ENCODE measurements at regions not wholly inside any gene's neighbourhood (a gene's known extent, or its start where the extent isn't known, plus 50 kb on each side); places are given as distances from the start of the nearest gene placed in this dataset.

GRCh38 chr3:87084868-87085267 is 93.9 kb upstream of the VGLL3 start:
- Histone ChIP-seq H3K4me1 (ENCODE audit: insufficient read depth, low read length, severe bottlenecking) (no peaks in the 10 kb centered on the region), H2AFZ (ENCODE audit: low read length) (no peak overlapping the region), H3K27me3 (ENCODE audit: insufficient read depth, low read length) (no peaks in the 10 kb centered on the region), H3K36me3 (ENCODE audit: insufficient read depth, low read length) (no peaks in the 10 kb centered on the region), H3K27ac (ENCODE audit: low read depth, low read length, poor library complexity, severe bottlenecking) (no peak overlapping the region), H3K4me3 (ENCODE audit: low read depth, low read length, poor library complexity, severe bottlenecking) (no peak overlapping the region), H3K4me2 (ENCODE audit: low read length) (no peak overlapping the region), H3F3A (ENCODE audit: insufficient read depth, low read length) (no peaks in the 10 kb centered on the region), H3K9me3 (ENCODE audit: low read length) (no peaks in the 10 kb centered on the region), H3K79me2 (ENCODE audit: insufficient read depth, low read length) (no peaks in the 10 kb centered on the region), H4K20me1 (ENCODE audit: insufficient read depth, low read length) (no peaks in the 10 kb centered on the region), H3K9me2 (ENCODE audit: low read depth, low read length) (no peaks in the 10 kb centered on the region), H3K9ac (ENCODE audit: low read length) (no peak overlapping the region)
- TF ChIP-seq, protein P1, sequence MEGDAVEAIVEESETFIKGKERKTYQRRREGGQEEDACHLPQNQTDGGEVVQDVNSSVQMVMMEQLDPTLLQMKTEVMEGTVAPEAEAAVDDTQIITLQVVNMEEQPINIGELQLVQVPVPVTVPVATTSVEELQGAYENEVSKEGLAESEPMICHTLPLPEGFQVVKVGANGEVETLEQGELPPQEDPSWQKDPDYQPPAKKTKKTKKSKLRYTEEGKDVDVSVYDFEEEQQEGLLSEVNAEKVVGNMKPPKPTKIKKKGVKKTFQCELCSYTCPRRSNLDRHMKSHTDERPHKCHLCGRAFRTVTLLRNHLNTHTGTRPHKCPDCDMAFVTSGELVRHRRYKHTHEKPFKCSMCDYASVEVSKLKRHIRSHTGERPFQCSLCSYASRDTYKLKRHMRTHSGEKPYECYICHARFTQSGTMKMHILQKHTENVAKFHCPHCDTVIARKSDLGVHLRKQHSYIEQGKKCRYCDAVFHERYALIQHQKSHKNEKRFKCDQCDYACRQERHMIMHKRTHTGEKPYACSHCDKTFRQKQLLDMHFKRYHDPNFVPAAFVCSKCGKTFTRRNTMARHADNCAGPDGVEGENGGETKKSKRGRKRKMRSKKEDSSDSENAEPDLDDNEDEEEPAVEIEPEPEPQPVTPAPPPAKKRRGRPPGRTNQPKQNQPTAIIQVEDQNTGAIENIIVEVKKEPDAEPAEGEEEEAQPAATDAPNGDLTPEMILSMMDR (IDR thresholded peaks at IDR 0.05; ENCODE audit: low read length) = no peak
- TF ChIP-seq EZH2 (IDR thresholded peaks at IDR 0.05; ENCODE audit: borderline replicate concordance, low read length) = no peak

DNA sequence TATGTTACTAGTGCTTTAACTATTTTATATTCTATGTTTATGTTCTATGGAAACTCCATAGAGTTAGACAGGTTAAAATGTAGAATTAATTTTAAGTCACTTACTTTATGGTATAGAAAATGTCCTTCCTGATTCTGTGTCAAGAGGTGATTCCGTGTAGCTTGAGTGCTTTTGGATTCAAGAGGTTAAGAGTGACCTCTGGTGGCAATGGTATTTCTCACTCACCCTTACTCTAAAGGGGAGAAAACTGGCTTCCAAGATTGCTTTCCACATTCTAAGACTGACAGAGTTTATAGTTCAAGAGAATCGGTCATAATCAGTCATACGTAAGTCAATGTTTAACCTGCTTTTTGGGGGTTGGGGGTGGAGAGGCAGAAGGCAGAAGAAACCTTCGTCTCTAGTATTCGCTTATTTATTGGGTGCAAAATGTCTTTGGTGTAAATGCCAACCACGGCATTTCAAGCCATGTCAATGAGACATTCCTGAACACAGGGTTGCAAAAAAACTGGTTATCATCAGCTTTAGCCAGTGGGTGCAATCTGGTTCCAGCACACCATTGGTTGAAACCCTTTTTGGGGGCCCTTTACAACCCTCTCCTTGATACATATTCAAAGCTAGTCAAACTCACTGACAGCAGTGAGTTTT is 92.0 kb upstream of the VGLL3 start:
- Histone ChIP-seq H3K27me3 (ENCODE audit: insufficient read depth, low read length) (no peaks in the 10 kb centered on the region), H2AFZ (ENCODE audit: low read length) (no peak overlapping the region), H3K36me3 (ENCODE audit: insufficient read depth, low read length) (no peaks in the 10 kb centered on the region), H3K4me1 (ENCODE audit: insufficient read depth, low read length, severe bottlenecking) (no peaks in the 10 kb centered on the region), H3K9me2 (ENCODE audit: low read depth, low read length) (no peaks in the 10 kb centered on the region), H3K79me2 (ENCODE audit: insufficient read depth, low read length) (no peaks in the 10 kb centered on the region), H4K20me1 (ENCODE audit: insufficient read depth, low read length) (no peaks in the 10 kb centered on the region), H3K9me3 (ENCODE audit: low read length) (no peaks in the 10 kb centered on the region), H3K9ac (ENCODE audit: low read length) (no peak overlapping the region), H3K4me2 (ENCODE audit: low read length) (no peak overlapping the region), H3K27ac (ENCODE audit: low read depth, low read length, poor library complexity, severe bottlenecking) (no peak overlapping the region), H3K4me3 (ENCODE audit: low read depth, low read length, poor library complexity, severe bottlenecking) (no peak overlapping the region), H3F3A (ENCODE audit: insufficient read depth, low read length) (no peaks in the 10 kb centered on the region)
- TF ChIP-seq EZH2 (IDR thresholded peaks at IDR 0.05; ENCODE audit: borderline replicate concordance, low read length) = no peak
- TF ChIP-seq, protein P1 (IDR thresholded peaks at IDR 0.05; ENCODE audit: low read length) = peak; percentile 59

- Histone ChIP-seq H4K20me1 (ENCODE audit: insufficient read depth, low read length) (no peaks in the 10 kb centered on the region), H3K27me3 (ENCODE audit: insufficient read depth, low read length) (no peaks in the 10 kb centered on the region), H3K27ac (ENCODE audit: low read depth, low read length, poor library complexity, severe bottlenecking) (no peak overlapping the region), H2AFZ (ENCODE audit: low read length) (no peak overlapping the region), H3K4me1 (ENCODE audit: insufficient read depth, low read length, severe bottlenecking) (no peaks in the 10 kb centered on the region), H3K9ac (ENCODE audit: low read length) (no peak overlapping the region), H3K9me3 (ENCODE audit: low read length) (no peaks in the 10 kb centered on the region), H3K4me3 (ENCODE audit: low read depth, low read length, poor library complexity, severe bottlenecking) (no peak overlapping the region), H3K9me2 (ENCODE audit: low read depth, low read length) (no peaks in the 10 kb centered on the region), H3K4me2 (ENCODE audit: low read length) (no peak overlapping the region), H3F3A (ENCODE audit: insufficient read depth, low read length) (no peaks in the 10 kb centered on the region), H3K36me3 (ENCODE audit: insufficient read depth, low read length) (no peaks in the 10 kb centered on the region), H3K79me2 (ENCODE audit: insufficient read depth, low read length) (no peaks in the 10 kb centered on the region)
- TF ChIP-seq, protein P1 (IDR thresholded peaks at IDR 0.05; ENCODE audit: low read length) = no peak
- TF ChIP-seq EZH2 (IDR thresholded peaks at IDR 0.05; ENCODE audit: borderline replicate concordance, low read length) = no peak
Measured at GRCh38 chr3:87077355-87077754, 86.4 kb upstream of the VGLL3 start.
